ENCODE measurements at regions not wholly inside any gene's neighbourhood (a gene's known extent, or its start where the extent isn't known, plus 50 kb on each side); places are given as distances from the start of the nearest gene placed in this dataset.
"Not testable (repeated sequence)": the region's sequence is repeated elsewhere in the genome, so short reads cannot be mapped to it uniquely, and the experiment has no call there.

DNA sequence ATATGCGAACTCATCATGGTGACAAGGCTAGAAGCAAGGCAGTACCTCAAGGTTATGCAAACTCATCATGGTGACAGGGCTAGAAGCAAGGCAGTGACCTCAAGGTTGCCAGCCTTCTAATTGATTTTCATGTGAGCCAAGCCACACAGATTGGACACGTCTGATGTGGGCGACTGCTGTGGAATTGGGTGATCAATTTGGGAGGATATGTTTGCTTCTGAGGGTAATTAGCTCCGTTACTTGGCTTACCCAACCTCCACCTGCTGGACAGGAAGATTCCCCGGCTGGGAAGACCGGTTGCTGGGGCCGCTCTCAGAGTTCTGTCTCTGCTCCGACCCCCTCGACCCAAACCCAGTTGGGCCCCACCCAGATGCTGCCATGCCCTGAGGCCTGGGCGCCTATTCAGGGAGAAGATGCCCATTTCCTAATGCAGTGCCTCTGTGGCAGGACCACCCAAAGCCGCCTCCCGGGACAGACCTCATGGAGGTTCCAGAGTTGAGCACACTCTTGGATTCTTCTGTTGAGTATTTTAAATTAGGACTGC, 69.9 kb upstream of the SHANK2 start:
- TF ChIP-seq FOXP2 (optimal IDR thresholded peaks at IDR 0.05; ENCODE audit: control extremely low read depth, extremely low read length, insufficient read depth) (no peak), POLR2AphosphoS5 (IDR thresholded peaks at IDR 0.05; ENCODE audit: borderline replicate concordance, low read depth, low read length) (no peak)
- H3K4me3 ChIP-seq: no peak overlapping the region
- H3K36me3 ChIP-seq (ENCODE audit: insufficient read depth, low read length): no peaks in the 10 kb centered on the region
- no peak overlapping the region for H3K27ac ChIP-seq
- no peak for DNase-seq (ENCODE audit: low read depth, low spot score)
- H3K9me3 ChIP-seq (ENCODE audit: low read depth, low read length): no peaks in the 10 kb centered on the region
- no peak overlapping the region for H3K9ac ChIP-seq (ENCODE audit: insufficient read length)

DNA sequence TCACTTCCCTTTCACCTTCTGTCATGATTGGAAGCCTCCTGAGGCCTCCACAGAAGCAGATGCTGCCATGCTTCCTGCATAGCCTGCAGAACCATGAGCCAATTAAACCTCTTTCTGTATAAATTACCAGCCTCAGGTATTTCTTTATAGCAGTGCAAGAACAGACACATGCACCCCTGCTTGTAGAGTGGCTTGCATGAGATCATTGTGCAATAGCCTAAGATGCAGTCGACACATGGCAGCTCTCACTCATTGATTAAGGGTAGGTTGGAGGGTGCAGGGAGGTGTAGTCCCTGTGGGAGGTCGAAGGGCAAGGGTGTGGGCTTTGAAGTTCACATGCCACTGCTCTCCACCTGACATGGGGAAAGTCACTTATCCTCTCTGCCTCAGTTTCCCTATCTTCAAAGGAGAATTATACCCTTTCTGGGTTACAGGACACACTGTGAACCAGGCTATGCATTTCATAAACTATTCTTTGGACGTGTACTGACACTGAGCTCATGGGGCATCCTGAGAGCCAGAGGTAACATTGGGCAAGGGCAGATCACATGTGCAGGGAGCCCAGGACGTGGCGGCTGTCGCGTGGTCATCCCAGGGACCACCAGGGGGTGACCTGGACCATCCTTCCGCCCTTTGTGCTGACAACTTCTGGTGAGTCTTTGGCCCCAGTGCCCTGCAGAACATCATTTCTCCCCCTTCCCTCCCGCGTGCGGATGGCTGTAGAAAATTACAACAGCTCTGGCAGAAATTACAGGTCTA, 69.2 kb upstream of the SHANK2 start:
- Histone ChIP-seq H3K9ac (ENCODE audit: insufficient read length) (no peak overlapping the region), H3K27ac (no peak overlapping the region), H3K9me3 (ENCODE audit: low read depth, low read length) (no peaks in the 10 kb centered on the region), H3K36me3 (ENCODE audit: insufficient read depth, low read length) (no peaks in the 10 kb centered on the region), H3K4me3 (no peak overlapping the region)
- no peak for DNase-seq (ENCODE audit: low read depth, low spot score)
- no peak for TF ChIP-seq POLR2AphosphoS5 (IDR thresholded peaks at IDR 0.05; ENCODE audit: borderline replicate concordance, low read depth, low read length)
- TF ChIP-seq EZH2 (IDR thresholded peaks at IDR 0.05): no peak
- TF ChIP-seq FOXP2 (optimal IDR thresholded peaks at IDR 0.05; ENCODE audit: control extremely low read depth, extremely low read length, insufficient read depth): no peak

DNA sequence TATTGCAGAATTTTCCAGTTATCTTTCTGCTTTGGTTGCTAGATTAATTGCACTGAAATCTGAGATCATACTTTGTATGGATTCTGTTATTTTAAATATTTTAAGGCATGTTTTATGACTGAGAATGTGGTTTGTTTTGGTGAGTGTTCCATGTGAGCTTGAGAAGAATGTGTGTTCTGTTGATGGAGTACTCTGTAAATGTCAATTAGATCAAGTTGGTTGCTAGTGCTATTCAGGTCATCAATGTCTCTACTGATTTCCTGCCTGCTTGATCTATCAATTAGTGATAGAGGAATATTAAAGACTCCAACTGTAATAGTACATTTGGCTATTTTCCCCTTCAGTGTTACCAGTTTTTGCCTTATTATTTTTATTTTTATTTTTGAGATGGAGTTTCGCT, 64.3 kb upstream of the SHANK2 start:
- Histone ChIP-seq H3K9me3 (ENCODE audit: low read depth, low read length) (no peaks in the 10 kb centered on the region), H3K9ac (ENCODE audit: insufficient read length) (no peak overlapping the region), H3K4me3 (no peak overlapping the region), H3K36me3 (ENCODE audit: insufficient read depth, low read length) (no peaks in the 10 kb centered on the region), H3K27ac (no peak overlapping the region)
- TF ChIP-seq EZH2 (IDR thresholded peaks at IDR 0.05) (no peak), FOXP2 (optimal IDR thresholded peaks at IDR 0.05; ENCODE audit: control extremely low read depth, extremely low read length, insufficient read depth) (no peak), POLR2AphosphoS5 (IDR thresholded peaks at IDR 0.05; ENCODE audit: borderline replicate concordance, low read depth, low read length) (no peak)
- no peak for DNase-seq (ENCODE audit: low read depth, low spot score)

DNA sequence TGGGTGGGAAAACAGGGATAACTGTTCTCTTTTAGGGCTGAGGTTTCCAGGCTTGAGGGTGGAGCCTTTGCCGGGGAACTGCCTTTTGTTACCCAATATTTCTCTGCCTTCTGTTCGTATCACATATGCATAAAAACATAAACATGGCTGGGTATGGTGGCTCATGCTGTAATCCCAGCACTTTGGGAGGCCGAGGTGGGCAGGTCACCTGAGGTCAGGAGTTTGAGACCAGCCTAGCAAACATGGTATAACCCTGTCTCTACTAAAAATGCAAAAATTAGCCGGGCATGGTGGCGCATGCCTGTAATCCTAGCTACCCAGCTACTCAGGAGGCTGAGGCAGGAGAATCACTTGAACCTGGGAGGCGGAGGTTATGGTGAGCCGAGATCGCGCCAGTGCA, 60.2 kb upstream of the SHANK2 start:
- H3K36me3 ChIP-seq (ENCODE audit: insufficient read depth, low read length); H3K27ac ChIP-seq; DNase-seq (ENCODE audit: low read depth, low spot score); H3K9me3 ChIP-seq (ENCODE audit: low read depth, low read length); H3K4me3 ChIP-seq; H3K9ac ChIP-seq (ENCODE audit: insufficient read length): not testable (repeated sequence)

DNA sequence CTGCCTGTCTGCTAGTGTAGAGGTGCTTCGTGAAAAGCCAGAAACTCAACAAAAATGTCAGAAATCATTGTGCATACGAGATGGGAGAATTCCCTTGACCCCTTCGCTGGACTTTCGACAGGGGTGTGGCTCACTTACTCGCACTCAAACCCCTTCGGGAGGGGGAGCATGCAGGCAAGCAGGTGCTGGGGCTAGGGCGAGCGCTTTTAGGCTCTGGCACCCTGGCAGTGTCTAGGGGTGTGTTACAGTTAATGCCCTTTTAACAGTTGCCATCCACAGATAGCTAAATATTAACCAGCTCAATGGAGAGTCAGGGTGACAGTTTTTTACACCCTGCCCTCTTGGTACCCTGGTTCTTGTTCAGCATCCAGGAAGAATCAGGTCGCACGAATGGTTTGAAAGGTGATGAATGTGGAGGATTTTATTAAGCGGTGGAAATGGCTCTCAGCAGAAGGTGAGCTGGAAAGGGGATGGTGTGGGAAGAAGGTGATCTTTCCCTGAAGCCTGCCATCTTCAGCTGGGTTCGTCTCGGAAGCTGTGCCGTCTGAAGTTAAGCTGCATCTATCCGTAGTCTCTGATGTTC, 59.6 kb upstream of the SHANK2 start:
- Histone ChIP-seq H3K27ac (no peak overlapping the region), H3K4me3 (no peak overlapping the region), H3K9me3 (ENCODE audit: low read depth, low read length) (no peaks in the 10 kb centered on the region), H3K9ac (ENCODE audit: insufficient read length) (no peak overlapping the region), H3K36me3 (ENCODE audit: insufficient read depth, low read length) (no peaks in the 10 kb centered on the region)
- TF ChIP-seq FOXP2 (optimal IDR thresholded peaks at IDR 0.05; ENCODE audit: control extremely low read depth, extremely low read length, insufficient read depth): no peak
- no peak for TF ChIP-seq EZH2 (IDR thresholded peaks at IDR 0.05)
- no peak for TF ChIP-seq POLR2AphosphoS5 (IDR thresholded peaks at IDR 0.05; ENCODE audit: borderline replicate concordance, low read depth, low read length)
- no peak for DNase-seq (ENCODE audit: low read depth, low spot score)

DNA sequence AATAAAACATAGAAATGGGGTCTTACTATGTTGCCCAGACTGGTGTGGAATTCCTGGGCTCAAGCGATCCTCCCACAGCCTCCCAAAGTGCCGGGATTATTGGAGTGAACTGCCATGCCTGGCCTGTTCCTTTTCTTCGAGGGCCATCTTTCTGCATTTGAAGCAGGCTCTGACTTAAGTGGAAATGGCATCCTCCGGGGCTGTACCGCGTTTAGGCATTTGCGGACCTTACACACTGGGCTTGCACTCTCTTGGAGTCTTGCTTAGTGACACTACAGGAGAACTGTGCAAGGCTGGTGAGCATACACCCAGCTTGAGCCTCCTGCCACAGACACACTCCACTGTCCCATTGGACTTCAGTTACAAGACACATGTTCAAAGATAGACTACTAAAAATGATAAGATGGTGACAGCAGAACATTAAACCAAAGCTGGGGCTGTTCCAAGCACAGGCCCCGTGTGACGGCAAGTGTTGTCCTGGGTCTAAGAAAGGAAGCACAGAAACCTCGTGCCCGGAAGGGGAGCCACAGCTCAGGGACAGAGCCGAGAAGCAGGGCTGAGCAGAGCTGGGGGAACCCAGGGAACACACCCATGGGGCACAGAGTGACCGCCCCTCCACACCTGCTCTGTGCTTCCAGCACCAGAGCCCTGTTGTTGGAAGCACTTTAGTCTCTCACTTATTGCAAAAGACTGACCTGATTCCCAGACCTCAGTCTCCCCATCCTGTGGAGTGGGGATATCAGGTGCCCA, 59.0 kb upstream of the SHANK2 start:
- TF ChIP-seq POLR2AphosphoS5 (IDR thresholded peaks at IDR 0.05; ENCODE audit: borderline replicate concordance, low read depth, low read length): no peak
- no peak for TF ChIP-seq FOXP2 (optimal IDR thresholded peaks at IDR 0.05; ENCODE audit: control extremely low read depth, extremely low read length, insufficient read depth)
- no peak for TF ChIP-seq EZH2 (IDR thresholded peaks at IDR 0.05)
- Histone ChIP-seq H3K36me3 (ENCODE audit: insufficient read depth, low read length) (no peaks in the 10 kb centered on the region), H3K9me3 (ENCODE audit: low read depth, low read length) (no peaks in the 10 kb centered on the region), H3K27ac (no peak overlapping the region), H3K4me3 (no peak overlapping the region), H3K9ac (ENCODE audit: insufficient read length) (no peak overlapping the region)
- DNase-seq (ENCODE audit: low read depth, low spot score): no peak

DNA sequence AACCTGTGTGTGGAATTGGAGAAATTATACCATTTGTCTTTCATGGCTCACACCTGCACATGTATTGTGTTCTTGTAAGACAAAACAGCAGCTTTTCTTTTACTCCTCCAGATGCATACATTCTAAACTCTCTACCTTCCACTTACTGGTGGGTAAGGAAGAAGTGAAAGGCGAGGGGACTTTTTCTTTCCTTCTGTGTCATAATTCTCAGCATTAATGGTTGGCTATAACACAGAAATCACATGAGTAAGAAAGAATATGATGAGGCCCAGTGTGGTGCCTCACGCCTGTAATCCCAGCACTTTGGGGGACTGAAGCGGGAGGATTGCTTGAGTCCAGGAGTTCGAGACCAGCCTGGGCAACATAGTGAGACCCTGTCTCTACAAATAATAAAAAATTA, 57.8 kb upstream of the SHANK2 start:
- H3K27ac ChIP-seq: no peak overlapping the region
- no peaks in the 10 kb centered on the region for H3K9me3 ChIP-seq (ENCODE audit: low read depth, low read length)
- DNase-seq (ENCODE audit: low read depth, low spot score): no peak
- H3K4me3 ChIP-seq: no peak overlapping the region
- no peaks in the 10 kb centered on the region for H3K36me3 ChIP-seq (ENCODE audit: insufficient read depth, low read length)
- TF ChIP-seq FOXP2 (optimal IDR thresholded peaks at IDR 0.05; ENCODE audit: control extremely low read depth, extremely low read length, insufficient read depth): no peak
- no peak for TF ChIP-seq EZH2 (IDR thresholded peaks at IDR 0.05)
- no peak for TF ChIP-seq POLR2AphosphoS5 (IDR thresholded peaks at IDR 0.05; ENCODE audit: borderline replicate concordance, low read depth, low read length)
- H3K9ac ChIP-seq (ENCODE audit: insufficient read length): no peak overlapping the region

DNA sequence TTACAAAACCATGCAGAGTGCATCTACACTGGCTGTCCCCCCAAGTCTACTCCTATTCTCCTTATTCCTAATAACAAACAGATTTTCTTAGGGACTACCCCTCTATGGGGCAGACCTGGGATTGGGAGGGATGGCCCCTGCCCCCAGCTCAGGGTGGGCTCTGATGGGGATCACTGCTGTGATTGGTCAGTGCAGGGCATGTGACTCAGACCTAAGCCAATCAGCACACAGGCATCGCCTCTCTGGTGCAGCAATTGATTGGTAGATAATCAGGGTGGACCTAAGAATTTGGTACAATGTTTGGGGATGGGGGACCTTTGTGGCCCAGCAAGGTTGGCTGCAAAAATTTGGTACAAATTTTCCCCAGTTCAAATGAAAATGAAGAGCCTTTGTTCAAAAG, 57.2 kb upstream of the SHANK2 start:
- no peak overlapping the region for H3K27ac ChIP-seq
- TF ChIP-seq EZH2 (IDR thresholded peaks at IDR 0.05) (no peak), FOXP2 (optimal IDR thresholded peaks at IDR 0.05; ENCODE audit: control extremely low read depth, extremely low read length, insufficient read depth) (no peak), POLR2AphosphoS5 (IDR thresholded peaks at IDR 0.05; ENCODE audit: borderline replicate concordance, low read depth, low read length) (no peak)
- H3K36me3 ChIP-seq (ENCODE audit: insufficient read depth, low read length): no peaks in the 10 kb centered on the region
- H3K9me3 ChIP-seq (ENCODE audit: low read depth, low read length): no peaks in the 10 kb centered on the region
- H3K9ac ChIP-seq (ENCODE audit: insufficient read length): no peak overlapping the region
- no peak for DNase-seq (ENCODE audit: low read depth, low spot score)
- no peak overlapping the region for H3K4me3 ChIP-seq

All from SK-N-MC (cell line).